Astrocyte (in vitro differentiated cells and primary cell): ENCODE measurements at regions not wholly inside any gene's neighbourhood (a gene's known extent, or its start where the extent isn't known, plus 50 kb on each side); places are given as distances from the start of the nearest gene placed in this dataset.

ENCODE experiments used
- DNase-seq: peaks from one replicate; pipeline ENCODE4 v3.0.0-alpha.2; 2010; ENCODE audit warnings: low read depth
- FAIRE-seq: peaks from 2 replicates; lab custom pipeline; 2011; peaks lifted over from hg19 to GRCh38; lab: Jason Lieb, UNC
- H2AFZ ChIP-seq: 2 replicates; pipeline ENCODE4 v1.6.0; 2012; ENCODE audit warnings: low read depth, low read length, inconsistent platforms
- H3K27ac ChIP-seq: 2 replicates; pipeline ENCODE4 v1.5.1; 2011; ENCODE audit warnings: low read depth, low read length, inconsistent platforms
- H3K27me3 ChIP-seq: 2 replicates; pipeline ENCODE4 v1.6.0; 2011; ENCODE audit warnings: low read length, inconsistent platforms; ENCODE audit not compliant: insufficient read depth
- H3K36me3 ChIP-seq: 2 replicates; pipeline ENCODE4 v1.5.1; 2011; ENCODE audit warnings: low read length, inconsistent platforms; ENCODE audit not compliant: insufficient read depth
- H3K4me1 ChIP-seq: 2 replicates; pipeline ENCODE4 v1.5.1; 2011; ENCODE audit warnings: low read length, inconsistent platforms; ENCODE audit not compliant: insufficient read depth
- H3K4me2 ChIP-seq: 2 replicates; pipeline ENCODE4 v1.6.0; 2012; ENCODE audit warnings: low read length, inconsistent platforms
- H3K4me3 ChIP-seq: 2 replicates; pipeline ENCODE4 v1.5.1; 2011; ENCODE audit warnings: low read depth, mild to moderate bottlenecking, low read length, inconsistent platforms; ENCODE audit not compliant: insufficient read depth
- H3K79me2 ChIP-seq: 2 replicates; pipeline ENCODE4 v1.6.0; 2012; ENCODE audit warnings: mild to moderate bottlenecking, low read length, inconsistent platforms; ENCODE audit not compliant: insufficient read depth
- H3K9ac ChIP-seq: 2 replicates; pipeline ENCODE4 v1.6.0; 2012; ENCODE audit warnings: mild to moderate bottlenecking, low read length, inconsistent platforms
- H3K9me3 ChIP-seq: 2 replicates; pipeline ENCODE4 v1.5.1; 2012; ENCODE audit warnings: low read depth, mild to moderate bottlenecking, low read length, inconsistent platforms; ENCODE audit not compliant: insufficient read depth
- H4K20me1 ChIP-seq: 2 replicates; pipeline ENCODE4 v1.6.0; 2012; ENCODE audit warnings: low read length, inconsistent platforms; ENCODE audit not compliant: insufficient read depth
- H3K27ac Mint-ChIP-seq: one replicate; pipeline ENCODE4 v1.8.0; 2021; ENCODE audit warnings: mild to moderate bottlenecking, mixed read lengths; ENCODE audit not compliant: unreplicated experiment
- H3K27me3 Mint-ChIP-seq: one replicate; pipeline ENCODE4 v1.8.0; 2021; ENCODE audit warnings: low read depth, mixed read lengths; ENCODE audit not compliant: unreplicated experiment
- H3K36me3 Mint-ChIP-seq: one replicate; pipeline ENCODE4 v1.8.0; 2021; ENCODE audit warnings: low read depth, mixed read lengths; ENCODE audit not compliant: unreplicated experiment
- H3K4me1 Mint-ChIP-seq: one replicate; pipeline ENCODE4 v1.8.0; 2021; ENCODE audit warnings: low read depth, mixed read lengths; ENCODE audit not compliant: unreplicated experiment
- H3K4me3 Mint-ChIP-seq: one replicate; pipeline ENCODE4 v1.8.0; 2021; ENCODE audit warnings: mild to moderate bottlenecking, moderate library complexity, mixed read lengths; ENCODE audit not compliant: unreplicated experiment
- H3K9me3 Mint-ChIP-seq: one replicate; pipeline ENCODE4 v1.8.0; 2021; ENCODE audit warnings: mild to moderate bottlenecking, mixed read lengths; ENCODE audit not compliant: unreplicated experiment
- EZH2 ChIP-seq: IDR thresholded peaks from 2 replicates; pipeline ENCODE4 v1.6.1; 2012; ENCODE audit warnings: mild to moderate bottlenecking, low read length, inconsistent platforms; ENCODE audit not compliant: insufficient read depth
- TF ChIP-seq, protein P1 (sequence below): IDR thresholded peaks from 2 replicates; pipeline ENCODE4 v1.5.1; 2011; ENCODE audit warnings: low read depth, mild to moderate bottlenecking, inconsistent platforms, low read length, moderate library complexity; ENCODE audit not compliant: insufficient read depth

DNA sequence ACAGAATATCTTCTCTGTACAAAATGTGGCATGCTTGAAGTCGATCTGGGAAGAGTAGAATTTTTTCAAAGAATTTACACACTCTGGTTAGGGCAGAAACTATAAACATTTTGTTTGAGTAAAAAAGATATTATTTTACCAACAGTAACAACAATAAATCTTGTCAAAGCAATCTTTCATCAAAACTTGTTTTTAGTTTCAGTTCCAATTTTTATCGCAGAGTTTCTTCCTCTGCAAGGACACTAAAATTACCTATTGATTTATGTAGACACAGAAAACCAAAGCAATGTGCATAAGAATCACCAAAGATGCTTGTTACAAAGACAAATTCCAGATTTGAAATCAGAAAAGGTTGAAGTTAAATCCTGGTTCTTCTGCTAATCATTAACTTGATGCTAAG is 61.9 kb downstream of the CGGBP1 start:
- FAIRE-seq (peak; percentile 20), DNase-seq (no peak)
- H3K4me1 Mint-ChIP-seq = no peaks in the 10 kb centered on the region
- H2AFZ ChIP-seq = no peak overlapping the region
- no peaks in the 10 kb centered on the region for H4K20me1 ChIP-seq
- H3K4me1 ChIP-seq = peaks cover 5% of the 10 kb centered on the region
- no peak overlapping the region for H3K4me3 Mint-ChIP-seq
- peak overlapping the region; percentile 26 for H3K27ac ChIP-seq
- H3K79me2 ChIP-seq = no peaks in the 10 kb centered on the region
- H3K36me3 ChIP-seq = no peaks in the 10 kb centered on the region
- H3K27me3 ChIP-seq = no peaks in the 10 kb centered on the region
- H3K9me3 ChIP-seq = no peaks in the 10 kb centered on the region
- H3K9me3 Mint-ChIP-seq = no peaks in the 10 kb centered on the region
- H3K27me3 Mint-ChIP-seq = no peaks in the 10 kb centered on the region
- no peak for TF ChIP-seq EZH2
- TF ChIP-seq, protein P1, sequence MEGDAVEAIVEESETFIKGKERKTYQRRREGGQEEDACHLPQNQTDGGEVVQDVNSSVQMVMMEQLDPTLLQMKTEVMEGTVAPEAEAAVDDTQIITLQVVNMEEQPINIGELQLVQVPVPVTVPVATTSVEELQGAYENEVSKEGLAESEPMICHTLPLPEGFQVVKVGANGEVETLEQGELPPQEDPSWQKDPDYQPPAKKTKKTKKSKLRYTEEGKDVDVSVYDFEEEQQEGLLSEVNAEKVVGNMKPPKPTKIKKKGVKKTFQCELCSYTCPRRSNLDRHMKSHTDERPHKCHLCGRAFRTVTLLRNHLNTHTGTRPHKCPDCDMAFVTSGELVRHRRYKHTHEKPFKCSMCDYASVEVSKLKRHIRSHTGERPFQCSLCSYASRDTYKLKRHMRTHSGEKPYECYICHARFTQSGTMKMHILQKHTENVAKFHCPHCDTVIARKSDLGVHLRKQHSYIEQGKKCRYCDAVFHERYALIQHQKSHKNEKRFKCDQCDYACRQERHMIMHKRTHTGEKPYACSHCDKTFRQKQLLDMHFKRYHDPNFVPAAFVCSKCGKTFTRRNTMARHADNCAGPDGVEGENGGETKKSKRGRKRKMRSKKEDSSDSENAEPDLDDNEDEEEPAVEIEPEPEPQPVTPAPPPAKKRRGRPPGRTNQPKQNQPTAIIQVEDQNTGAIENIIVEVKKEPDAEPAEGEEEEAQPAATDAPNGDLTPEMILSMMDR = no peak
- H3K27ac Mint-ChIP-seq = no peak overlapping the region
- no peak overlapping the region for H3K4me3 ChIP-seq
- H3K9ac ChIP-seq = no peak overlapping the region
- no peaks in the 10 kb centered on the region for H3K36me3 Mint-ChIP-seq
- peak overlapping the region; percentile 40 for H3K4me2 ChIP-seq

- H3K36me3 ChIP-seq = no peaks in the 10 kb centered on the region
- no peak overlapping the region for H2AFZ ChIP-seq
- no peaks in the 10 kb centered on the region for H3K27me3 ChIP-seq
- H3K36me3 Mint-ChIP-seq = no peaks in the 10 kb centered on the region
- H3K4me3 Mint-ChIP-seq = no peak overlapping the region
- H3K4me3 ChIP-seq = no peak overlapping the region
- DNase-seq = no peak
- peaks cover 5% of the 10 kb centered on the region for H3K4me1 ChIP-seq
- no peaks in the 10 kb centered on the region for H3K9me3 ChIP-seq
- FAIRE-seq = no peak
- H3K27ac ChIP-seq = no peak overlapping the region
- H3K9me3 Mint-ChIP-seq = no peaks in the 10 kb centered on the region
- H3K27ac Mint-ChIP-seq = no peak overlapping the region
- H3K4me1 Mint-ChIP-seq = no peaks in the 10 kb centered on the region
- TF ChIP-seq EZH2 = no peak
- TF ChIP-seq, protein P1 = no peak
- H3K79me2 ChIP-seq = no peaks in the 10 kb centered on the region
- H3K4me2 ChIP-seq = no peak overlapping the region
- H3K9ac ChIP-seq = no peak overlapping the region
- H3K27me3 Mint-ChIP-seq = no peaks in the 10 kb centered on the region
- no peaks in the 10 kb centered on the region for H4K20me1 ChIP-seq
These were observed 65.2 kb downstream of the CGGBP1 start for GRCh38 chr3:87993566-87993965.

- H3K4me1 ChIP-seq = no peaks in the 10 kb centered on the region
- FAIRE-seq = no peak
- no peaks in the 10 kb centered on the region for H3K27me3 ChIP-seq
- no peaks in the 10 kb centered on the region for H3K9me3 ChIP-seq
- no peaks in the 10 kb centered on the region for H4K20me1 ChIP-seq
- DNase-seq = no peak
- H3K4me2 ChIP-seq = no peak overlapping the region
- H3K27ac Mint-ChIP-seq = no peak overlapping the region
- H3K4me3 ChIP-seq = no peak overlapping the region
- no peak overlapping the region for H3K27ac ChIP-seq
- no peaks in the 10 kb centered on the region for H3K27me3 Mint-ChIP-seq
- H3K36me3 Mint-ChIP-seq = no peaks in the 10 kb centered on the region
- H3K79me2 ChIP-seq = no peaks in the 10 kb centered on the region
- no peak overlapping the region for H2AFZ ChIP-seq
- H3K9me3 Mint-ChIP-seq = no peaks in the 10 kb centered on the region
- TF ChIP-seq EZH2 = no peak
- TF ChIP-seq, protein P1 = no peak
- H3K4me3 Mint-ChIP-seq = no peak overlapping the region
- H3K36me3 ChIP-seq = no peaks in the 10 kb centered on the region
- H3K4me1 Mint-ChIP-seq = peaks cover 2% of the 10 kb centered on the region
- no peak overlapping the region for H3K9ac ChIP-seq
These were observed 70.9 kb downstream of the CGGBP1 start for GRCh38 chr3:87987952-87988351.
